ENCODE measurements at regions not wholly inside any gene's neighbourhood (a gene's known extent, or its start where the extent isn't known, plus 50 kb on each side); places are given as distances from the start of the nearest gene placed in this dataset.
"Not testable (repeated sequence)": the region's sequence is repeated elsewhere in the genome, so short reads cannot be mapped to it uniquely, and the experiment has no call there.

DNA sequence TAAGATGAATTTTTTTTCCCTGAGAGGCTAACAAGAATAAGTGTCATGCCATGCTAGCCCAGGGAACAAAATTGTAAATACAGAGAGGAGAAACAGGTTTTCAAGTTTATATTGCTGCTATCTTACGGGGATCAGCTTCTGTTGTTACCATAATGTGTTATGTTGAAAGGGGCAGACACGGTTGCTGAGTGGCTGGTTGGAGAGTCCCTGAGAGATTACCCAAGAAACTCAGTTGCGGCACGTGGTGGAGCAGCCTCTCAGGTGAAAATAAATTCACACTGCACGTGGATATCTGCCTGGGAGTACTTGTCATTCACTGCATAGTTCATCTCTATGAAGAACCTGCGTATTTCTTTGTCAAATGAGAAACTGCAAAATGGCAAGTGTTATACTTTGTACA, 293.6 kb downstream of the TDRD3 start:
- no peak for DNase-seq (ENCODE audit: low read depth in 2 of 2)

DNA sequence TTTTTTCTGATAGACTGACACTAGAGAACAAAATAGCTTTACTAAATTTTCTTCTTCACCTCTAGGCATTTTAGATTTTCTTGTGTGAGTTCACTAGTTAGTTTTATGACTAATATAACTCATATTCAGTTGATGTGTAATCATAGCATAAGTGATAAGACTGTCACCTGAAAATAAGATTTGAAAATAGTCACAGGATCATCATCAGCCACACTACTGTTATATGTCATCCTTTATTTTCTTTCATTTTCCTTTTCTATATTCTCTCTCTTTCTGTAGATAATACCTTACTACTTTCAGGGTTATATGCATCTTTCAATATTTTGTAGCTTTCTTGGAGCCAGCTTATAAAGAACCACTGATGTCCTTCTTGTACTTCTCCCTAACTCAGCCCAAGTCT, 292.6 kb downstream of the TDRD3 start:
- DNase-seq (ENCODE audit: low read depth in 2 of 2) = no peak

DNA sequence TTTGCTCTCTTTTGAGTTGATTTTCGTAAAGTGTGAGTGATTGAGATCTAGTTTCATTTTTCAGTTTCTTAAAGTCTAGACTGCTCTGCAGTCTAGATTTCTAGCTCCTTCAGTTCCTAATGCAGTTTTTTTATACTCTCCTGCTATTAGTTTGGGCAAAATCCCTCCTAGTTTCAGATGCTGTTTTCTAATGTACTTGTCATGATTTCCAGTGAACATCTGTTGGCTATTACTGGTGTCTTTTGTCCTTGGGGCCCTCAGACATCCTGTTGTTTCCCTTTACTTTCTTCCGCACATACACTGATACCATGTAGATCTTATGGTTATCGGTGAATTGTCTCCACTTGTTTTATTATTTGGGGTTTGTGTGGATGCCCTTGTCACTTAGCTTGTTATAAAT, 292.1 kb downstream of the TDRD3 start:
- DNase-seq (ENCODE audit: low read depth in 2 of 2) = no peak

DNA sequence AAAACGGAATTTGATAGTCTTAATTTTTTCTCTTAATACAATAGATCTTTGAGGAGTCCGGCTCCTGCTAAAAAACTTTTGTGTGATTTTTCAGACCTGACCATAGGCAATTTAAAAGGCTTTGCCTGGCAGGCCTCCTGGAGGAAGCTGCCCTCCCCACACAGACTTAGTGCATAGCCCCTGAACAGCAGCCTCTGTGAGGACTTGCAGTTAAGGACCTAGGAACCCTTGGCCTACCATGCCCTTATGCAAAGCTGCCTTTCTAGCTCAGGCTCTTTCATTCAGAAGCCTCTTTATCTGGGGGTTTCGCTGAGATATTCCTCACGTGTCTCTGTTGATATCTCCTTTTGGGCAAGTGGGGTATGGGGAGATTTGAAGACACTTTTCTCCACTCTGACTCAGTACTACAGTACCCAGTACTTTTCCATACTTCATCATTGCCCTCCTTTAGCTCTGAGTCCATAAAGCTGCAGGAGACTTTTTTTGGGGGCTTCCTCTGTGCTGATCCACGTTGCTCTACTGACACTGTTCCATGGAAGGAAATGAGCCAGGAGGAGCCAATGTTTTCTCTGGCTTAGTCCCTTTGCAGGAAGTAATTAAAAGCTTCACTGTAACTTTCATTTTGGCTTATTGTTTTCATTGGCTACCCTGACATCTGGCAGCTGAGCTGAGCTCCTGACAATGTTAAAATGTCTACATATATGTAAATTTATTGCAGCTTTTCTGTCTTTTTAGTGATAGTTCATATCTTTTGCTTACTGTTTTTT, 283.1 kb downstream of the TDRD3 start:
- DNase-seq (ENCODE audit: low read depth in 2 of 2) = no peak

DNA sequence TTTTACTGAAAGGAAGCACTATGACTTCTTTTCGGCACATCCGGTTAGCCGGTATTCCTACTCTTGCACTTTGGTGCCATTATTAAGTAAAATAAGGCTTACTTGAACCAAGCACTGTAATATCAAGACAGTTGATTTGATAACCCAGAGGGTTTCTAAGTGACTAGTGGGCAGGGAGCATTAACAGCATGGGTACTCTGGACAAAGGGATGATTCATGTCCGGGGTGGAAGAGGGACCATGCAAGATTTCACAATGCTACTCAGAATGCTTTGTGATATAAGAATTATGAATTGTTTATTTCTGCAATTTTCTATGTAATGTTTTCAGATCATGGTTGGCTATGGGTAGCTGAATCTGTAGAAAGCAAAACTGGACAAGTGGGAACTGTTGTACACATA, 282.1 kb downstream of the TDRD3 start:
- no peak for DNase-seq (ENCODE audit: low read depth in 2 of 2)

DNA sequence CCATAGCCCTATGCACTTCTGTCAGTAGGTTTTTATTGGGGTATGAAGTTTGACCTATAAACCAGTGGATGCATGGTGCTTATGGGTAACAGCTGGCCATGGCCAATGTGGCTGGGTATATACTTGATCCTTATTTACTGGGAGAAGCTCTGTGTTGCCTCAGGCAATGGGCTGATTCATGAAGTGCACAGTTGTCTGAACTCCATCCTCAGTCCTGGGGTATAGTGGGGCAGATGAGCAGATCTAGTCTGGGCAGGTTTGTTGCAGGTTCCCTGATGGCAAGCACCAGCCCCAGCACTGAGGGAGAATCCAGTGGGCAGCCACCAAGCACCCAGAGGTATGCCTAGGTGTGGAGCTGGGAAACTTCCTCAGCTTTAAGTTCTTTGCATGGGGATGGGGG, 274.4 kb downstream of the TDRD3 start:
- DNase-seq (ENCODE audit: low read depth in 2 of 2) = no peak

DNA sequence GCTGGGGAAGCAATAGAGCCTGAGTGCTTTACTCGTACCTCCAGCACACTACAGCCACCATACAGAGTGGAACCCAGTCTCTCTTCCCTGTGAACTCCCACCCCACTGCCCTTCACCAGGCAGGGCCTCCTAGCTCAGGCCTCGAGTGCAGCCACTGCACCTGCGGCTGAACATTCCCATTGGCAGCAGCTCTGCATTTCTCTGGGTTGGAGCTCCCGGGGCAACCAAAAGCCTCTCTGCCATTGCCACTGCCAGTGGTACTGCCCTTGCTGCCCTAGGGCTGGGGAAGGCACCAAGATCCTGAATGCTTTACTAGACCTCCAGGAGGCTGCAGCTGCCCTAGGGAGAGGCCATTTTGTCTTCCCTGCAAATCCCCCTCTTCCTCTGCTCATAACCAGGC, 266.8 kb downstream of the TDRD3 start:
- no peak for DNase-seq (ENCODE audit: low read depth in 2 of 2)

DNA sequence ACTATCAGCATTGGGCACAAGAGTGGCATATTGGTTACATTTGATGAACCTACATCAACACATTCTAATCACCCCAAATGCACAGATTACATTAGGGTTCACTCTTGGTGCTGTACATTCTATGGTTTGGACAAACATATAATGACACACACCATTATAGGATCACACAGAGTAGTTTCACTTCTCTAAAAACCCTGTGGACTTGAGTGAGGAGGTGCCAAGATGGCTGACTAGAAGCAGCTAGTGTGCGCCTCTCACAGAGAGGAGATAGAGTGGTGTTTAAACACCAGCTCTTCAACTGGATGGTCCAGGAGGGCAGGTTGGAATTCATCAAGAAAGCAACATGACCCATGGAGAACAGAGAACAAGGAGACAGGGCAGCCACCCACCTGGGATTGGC, 265.6 kb downstream of the TDRD3 start:
- no peak for DNase-seq (ENCODE audit: low read depth in 2 of 2)

DNA sequence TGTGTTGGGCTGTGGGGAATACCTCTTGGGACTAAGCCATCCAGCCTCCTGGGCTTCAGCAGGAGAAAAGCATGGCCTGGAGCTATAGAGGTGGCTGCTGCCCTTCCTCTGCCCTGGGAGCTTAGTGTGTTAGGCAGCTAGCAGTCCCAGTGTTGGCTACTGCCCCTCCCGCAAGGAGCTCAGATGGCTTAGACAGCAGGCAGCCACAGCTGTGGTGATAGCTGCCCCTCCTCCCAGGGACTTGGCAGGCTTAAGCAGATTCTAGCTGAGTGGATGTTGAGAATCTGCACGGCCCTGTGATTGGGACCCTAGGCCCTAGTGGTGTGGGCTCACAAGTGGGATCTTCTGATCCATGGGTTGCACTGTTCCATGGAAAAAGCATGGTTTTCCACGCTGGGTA, 264.5 kb downstream of the TDRD3 start:
- no peak for DNase-seq (ENCODE audit: low read depth in 2 of 2)

DNA sequence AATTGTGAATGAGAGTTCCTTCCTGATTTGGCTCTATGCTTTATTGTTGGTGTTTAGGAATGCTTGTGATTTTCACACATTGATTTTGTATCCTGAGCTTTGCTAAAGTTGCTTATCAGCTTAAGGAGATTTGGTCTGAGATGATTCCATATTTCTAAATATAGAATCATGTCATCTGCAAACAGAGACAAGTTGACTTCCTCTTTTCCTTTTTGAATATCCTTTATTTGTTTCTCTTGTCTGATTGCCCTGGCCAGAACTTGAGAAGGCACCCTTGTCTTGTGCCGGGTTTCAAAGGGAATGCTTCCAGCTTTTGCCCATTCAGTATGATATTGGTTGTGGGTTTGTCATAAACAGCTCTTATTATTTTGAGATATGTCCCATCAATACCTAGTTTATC, 260.6 kb downstream of the TDRD3 start:
- DNase-seq (ENCODE audit: low read depth in 2 of 2) = not testable (repeated sequence)

DNA sequence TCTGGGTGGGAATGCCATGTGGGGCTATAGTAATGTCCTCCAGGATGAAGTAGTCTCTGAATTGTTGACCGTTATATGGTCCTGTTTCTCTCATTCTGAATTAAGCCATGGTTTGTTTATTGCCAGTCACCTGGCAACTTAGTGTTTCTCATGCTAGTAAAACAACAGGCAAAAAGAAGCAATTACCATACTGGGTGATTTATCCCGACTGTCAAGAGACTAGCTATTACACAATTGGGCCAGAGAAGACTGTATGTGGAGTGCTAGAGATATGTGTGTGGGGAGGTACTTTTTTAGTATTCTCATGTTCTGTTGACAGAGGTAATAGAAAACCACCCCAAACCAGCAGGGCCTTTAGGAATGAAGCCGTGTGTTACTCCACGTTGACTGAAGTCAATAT, 258.2 kb downstream of the TDRD3 start:
- DNase-seq (ENCODE audit: low read depth in 2 of 2) = no peak

DNA sequence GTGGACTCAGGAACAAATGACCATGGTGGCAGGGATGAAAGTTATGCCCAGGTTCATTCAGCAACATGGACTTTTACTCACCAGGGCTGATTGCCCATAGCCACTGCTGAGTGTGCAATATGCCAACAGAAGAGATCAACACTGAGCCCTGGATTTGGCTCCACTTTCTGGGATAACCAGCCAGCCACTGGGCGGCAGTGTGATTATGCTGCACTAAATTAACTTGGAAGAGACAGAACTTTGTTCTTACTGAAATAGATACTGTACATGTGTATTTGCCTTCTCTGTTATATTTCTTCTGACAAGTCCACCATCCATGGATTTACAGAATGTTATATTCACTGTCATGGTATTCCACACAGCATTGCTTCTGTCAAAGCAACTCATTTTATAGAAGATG, 257.4 kb downstream of the TDRD3 start:
- DNase-seq (ENCODE audit: low read depth in 2 of 2) = no peak

DNA sequence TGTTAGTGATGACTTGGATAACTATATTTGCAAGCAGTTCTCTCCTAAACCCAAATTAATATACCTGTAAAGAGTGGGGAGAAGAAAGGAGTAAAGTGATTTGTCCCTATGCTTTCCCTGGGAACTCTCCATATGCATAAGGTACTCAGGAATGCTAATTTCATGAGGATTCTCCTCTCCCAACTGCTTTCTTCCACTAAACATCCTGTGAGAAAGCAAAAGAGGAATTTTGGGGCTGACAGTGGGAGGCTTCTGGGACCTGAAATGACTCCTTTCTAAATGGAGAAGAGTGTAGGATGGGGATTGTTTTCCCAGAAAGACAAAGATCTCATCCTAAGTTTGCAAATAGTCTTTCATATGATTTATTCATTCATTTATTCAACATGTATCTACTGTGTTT, 250.5 kb downstream of the TDRD3 start:
- no peak for DNase-seq (ENCODE audit: low read depth in 2 of 2)

DNA sequence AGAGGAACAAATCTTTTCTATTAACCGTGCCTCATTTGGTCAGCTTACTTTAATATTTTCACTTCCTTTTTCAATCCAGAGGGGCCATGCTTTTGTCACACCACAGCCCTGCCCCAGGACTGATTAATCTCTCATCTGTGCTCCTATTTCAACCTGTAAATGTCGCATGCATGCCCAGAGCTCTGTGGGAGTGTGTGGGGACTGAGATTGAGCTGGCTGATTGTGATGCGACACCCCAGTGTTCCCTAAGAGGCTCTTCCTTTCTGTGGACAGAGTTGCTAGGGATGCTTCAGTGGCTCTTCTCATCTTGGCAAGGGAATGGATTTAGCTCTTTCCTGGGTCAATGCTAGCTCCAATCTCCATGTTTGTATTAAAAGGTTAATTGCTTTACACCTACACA, 249.6 kb downstream of the TDRD3 start:
- no peak for DNase-seq (ENCODE audit: low read depth in 2 of 2)

DNA sequence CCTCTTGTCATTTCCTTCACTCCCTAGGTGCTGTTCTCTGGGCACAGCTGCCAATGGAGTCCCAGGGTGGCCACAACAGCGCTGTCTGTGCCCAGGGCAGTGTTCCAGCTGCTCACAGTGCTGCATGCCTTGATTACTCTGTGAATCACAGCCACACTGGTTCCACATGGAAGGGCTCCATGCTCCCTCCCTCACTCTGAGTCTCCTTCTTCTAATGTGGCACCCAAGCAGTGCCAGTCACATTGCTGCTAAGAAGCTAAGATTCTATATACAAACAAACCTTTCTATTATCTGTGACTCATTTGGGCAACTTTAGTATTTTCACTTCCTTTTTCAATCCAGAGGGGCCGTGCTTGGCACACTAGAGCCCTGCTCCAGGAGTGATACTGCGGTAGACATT, 248.7 kb downstream of the TDRD3 start:
- DNase-seq (ENCODE audit: low read depth in 2 of 2) = no peak

DNA sequence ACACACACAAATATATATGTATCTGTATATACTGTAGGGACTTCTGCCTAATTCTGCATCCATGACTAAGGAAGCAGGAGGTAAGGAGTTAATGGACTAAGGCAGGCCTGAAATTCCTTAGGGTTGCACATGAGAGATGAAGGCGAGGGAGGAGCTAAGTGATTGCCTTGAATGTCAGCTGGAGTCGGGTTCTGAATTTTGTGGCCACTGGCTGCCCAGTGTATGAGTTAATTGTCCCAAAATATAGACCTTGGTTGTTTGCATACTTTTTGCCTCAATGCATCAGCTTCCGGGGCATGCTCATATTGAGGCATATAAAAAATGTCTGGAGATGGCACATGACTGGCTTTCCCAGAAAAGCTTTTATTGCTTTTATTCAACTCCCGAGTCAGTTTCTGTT, 245.5 kb downstream of the TDRD3 start:
- no peak for DNase-seq (ENCODE audit: low read depth in 2 of 2)

DNA sequence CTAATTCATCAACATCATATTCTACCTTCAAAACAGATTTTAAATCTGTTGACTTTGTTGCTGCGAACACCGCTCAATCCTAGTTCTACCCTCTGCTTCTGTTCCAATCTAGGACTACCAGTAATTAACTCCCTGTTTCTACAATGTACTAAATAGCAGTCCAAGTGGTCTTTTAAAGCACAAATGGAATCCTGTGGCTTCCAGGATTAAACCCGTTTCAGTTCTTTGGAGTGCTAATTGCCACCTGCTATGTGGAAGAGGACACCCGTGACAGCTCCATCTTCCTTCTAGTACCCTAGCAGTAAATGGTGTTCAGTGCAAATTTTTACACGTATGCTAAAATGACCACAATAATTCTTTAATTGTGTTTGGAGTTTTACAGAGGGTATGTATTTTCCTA, 232.1 kb downstream of the TDRD3 start:
- DNase-seq (ENCODE audit: low read depth in 2 of 2) = no peak

DNA sequence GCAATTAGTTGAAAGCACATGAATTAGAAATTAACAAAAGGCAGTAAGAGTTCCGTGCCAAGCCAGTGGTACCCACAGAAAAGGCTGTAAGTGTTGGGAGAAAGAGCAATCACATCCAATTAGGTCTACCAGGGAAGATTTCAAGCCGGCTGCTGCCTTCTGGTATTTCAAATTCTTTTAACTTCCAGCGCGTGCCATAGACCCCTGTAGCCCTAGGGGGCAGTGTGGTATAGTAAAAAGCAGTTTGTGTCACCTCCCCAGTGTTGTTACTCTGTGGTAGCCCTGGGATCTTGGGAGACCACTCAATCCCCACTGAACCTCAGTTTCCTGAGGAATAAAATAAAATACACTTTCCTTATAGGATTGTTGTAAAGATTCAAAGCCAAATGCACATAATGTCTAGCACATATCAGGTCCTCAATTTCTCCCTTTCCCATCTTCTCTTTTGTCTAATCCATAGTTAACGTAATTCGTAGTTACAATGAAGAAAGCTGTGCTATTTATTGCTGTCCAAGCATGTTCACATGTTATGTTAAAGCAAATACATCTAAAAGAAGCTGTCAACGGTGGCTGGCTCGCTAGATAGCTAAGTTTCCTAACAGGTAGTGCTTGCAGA, 230.2 kb downstream of the TDRD3 start:
- DNase-seq (ENCODE audit: low read depth in 2 of 2) = peak in 1 of 2 donors; percentile 2

All from stimulated activated CD4-positive, alpha-beta T cell treated with anti-CD3 and anti-CD28 coated beads, Interleukin-4, amount 100 ng/mL, for 48 hours (primary cell).